ENCODE measurements at regions not wholly inside any gene's neighbourhood (a gene's known extent, or its start where the extent isn't known, plus 50 kb on each side); places are given as distances from the start of the nearest gene placed in this dataset.

GRCh38 chr4:180525523-180526077 is 1717.6 kb upstream of the TENM3 start:
- Histone ChIP-seq H2AFZ (ENCODE audit: low read length) (no peak overlapping the region), H3K9me3 (ENCODE audit: low read length) (no peaks in the 10 kb centered on the region), H3K4me1 (ENCODE audit: insufficient read depth, low read length) (no peaks in the 10 kb centered on the region), H3K9ac (ENCODE audit: insufficient read depth, low read depth, low read length) (no peak overlapping the region), H4K20me1 (ENCODE audit: insufficient read depth, low read length) (no peaks in the 10 kb centered on the region), H3K79me2 (ENCODE audit: insufficient read depth, low read length) (no peaks in the 10 kb centered on the region), H3K4me2 (ENCODE audit: low read depth, low read length) (no peak overlapping the region), H3K36me3 (replicated peaks in 1 of 2; ENCODE audit: control insufficient read depth in 1 of 2, insufficient read depth in 2 of 2, low read length in 2 of 2) (no peaks in the 10 kb centered on the region), H3K27me3 (ENCODE audit: control insufficient read depth in 1 of 2, insufficient read depth in 2 of 2, low read length in 2 of 2) (no peaks in the 10 kb centered on the region), H3K27ac (ENCODE audit: extremely low read length, insufficient read depth, low read length) (no peak overlapping the region), H3K4me3 (replicated peaks in 1 of 3; ENCODE audit: insufficient read depth in 1 of 3, low read depth in 2 of 3, low read length in 3 of 3) (no peak overlapping the region)
- POLR2A ChIA-PET, result no interaction called here
- 16% methylated on average over 4 of the region's 4 CpGs for WGBS (ENCODE audit: low lambda C conversion rate)
- FAIRE-seq (no peak), DNase-seq (ENCODE audit: low spot score) (no peak), ATAC-seq (no peak)
- BruUV-seq (replicated peaks), result no TSS peak
- in situ Hi-C loops (cut with HindIII; ENCODE audit: extremely low pct_ligation_motif_present, low pct_unique_long_range_greater_than_20kb), result no loop called here
- TF ChIP-seq ZNF781 (CRISPR knock-in tag; IDR thresholded peaks at IDR 0.05; ENCODE audit: borderline replicate concordance, not compliant biosample characterization), result no peak
- CTCF ChIA-PET (ENCODE audit: low intra/inter-chr PET ratio, low total read pairs), result no interaction called here
- intact Hi-C loops (cut with micrococcal nuclease; ENCODE audit: unreplicated experiment), result no loop called here

DNA sequence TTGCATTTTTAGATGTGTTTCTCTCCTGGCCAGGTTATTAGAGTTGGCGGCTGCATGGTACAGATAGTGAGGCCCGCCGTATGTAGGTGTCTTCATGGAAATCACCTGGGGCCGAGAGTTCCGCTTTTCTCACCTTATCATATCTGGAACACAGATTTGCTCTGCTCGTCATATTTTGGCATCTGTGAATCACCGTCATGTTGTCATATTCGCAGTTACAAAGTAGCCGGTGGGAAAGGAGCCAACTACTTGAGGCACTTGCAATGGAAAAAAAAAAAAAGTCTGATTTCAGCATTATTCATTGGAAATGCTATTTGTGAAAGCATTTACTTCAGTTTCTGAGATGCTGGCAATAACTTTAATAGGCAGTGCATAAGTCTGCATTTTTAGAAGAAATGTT is 1715.2 kb upstream of the TENM3 start:
- Histone ChIP-seq H3K27ac (ENCODE audit: extremely low read length, insufficient read depth, low read length) (no peak overlapping the region), H4K20me1 (ENCODE audit: insufficient read depth, low read length) (no peaks in the 10 kb centered on the region), H3K9ac (ENCODE audit: insufficient read depth, low read depth, low read length) (no peak overlapping the region), H3K36me3 (replicated peaks in 1 of 2; ENCODE audit: control insufficient read depth in 1 of 2, insufficient read depth in 2 of 2, low read length in 2 of 2) (no peaks in the 10 kb centered on the region), H3K4me1 (ENCODE audit: insufficient read depth, low read length) (no peaks in the 10 kb centered on the region), H3K27me3 (ENCODE audit: control insufficient read depth in 1 of 2, insufficient read depth in 2 of 2, low read length in 2 of 2) (no peaks in the 10 kb centered on the region), H3K9me3 (ENCODE audit: low read length) (no peaks in the 10 kb centered on the region), H3K4me3 (replicated peaks in 1 of 3; ENCODE audit: insufficient read depth in 1 of 3, low read depth in 2 of 3, low read length in 3 of 3) (no peak overlapping the region), H3K4me2 (ENCODE audit: low read depth, low read length) (no peak overlapping the region), H3K79me2 (ENCODE audit: insufficient read depth, low read length) (no peaks in the 10 kb centered on the region), H2AFZ (ENCODE audit: low read length) (no peak overlapping the region)
- 44% methylated on average over 9 of the region's 9 CpGs for WGBS (ENCODE audit: low lambda C conversion rate)
- POLR2A ChIA-PET, result no interaction called here
- CTCF ChIA-PET (ENCODE audit: low intra/inter-chr PET ratio, low total read pairs), result no interaction called here
- no peak for FAIRE-seq
- intact Hi-C loops (cut with micrococcal nuclease; ENCODE audit: unreplicated experiment), result no loop called here
- no peak for DNase-seq (ENCODE audit: low spot score)
- in situ Hi-C loops (cut with HindIII; ENCODE audit: extremely low pct_ligation_motif_present, low pct_unique_long_range_greater_than_20kb), result no loop called here
- no TSS peak for BruUV-seq (replicated peaks)
- ATAC-seq, result no peak
- TF ChIP-seq SMAD1 (CRISPR knock-in tag; IDR thresholded peaks at IDR 0.05; ENCODE audit: borderline replicate concordance, low read depth) (no peak), ZNF232 (CRISPR knock-in tag; IDR thresholded peaks at IDR 0.05; ENCODE audit: borderline replicate concordance) (no peak), ZNF792 (CRISPR knock-in tag; IDR thresholded peaks at IDR 0.05) (no peak), ZSCAN22 (CRISPR knock-in tag; IDR thresholded peaks at IDR 0.05) (no peak), FOXO1 (CRISPR knock-in tag; IDR thresholded peaks at IDR 0.05) (no peak), ZNF484 (CRISPR knock-in tag; IDR thresholded peaks at IDR 0.05; ENCODE audit: borderline replicate concordance, low read depth) (no peak), IRF1 (CRISPR knock-in tag; IDR thresholded peaks at IDR 0.05; ENCODE audit: low read depth) (no peak), ZNF275 (CRISPR knock-in tag; IDR thresholded peaks at IDR 0.05; ENCODE audit: borderline replicate concordance) (no peak), KLF12 (CRISPR knock-in tag; IDR thresholded peaks at IDR 0.05; ENCODE audit: borderline replicate concordance) (no peak)
- TF ChIP-seq, protein P1, sequence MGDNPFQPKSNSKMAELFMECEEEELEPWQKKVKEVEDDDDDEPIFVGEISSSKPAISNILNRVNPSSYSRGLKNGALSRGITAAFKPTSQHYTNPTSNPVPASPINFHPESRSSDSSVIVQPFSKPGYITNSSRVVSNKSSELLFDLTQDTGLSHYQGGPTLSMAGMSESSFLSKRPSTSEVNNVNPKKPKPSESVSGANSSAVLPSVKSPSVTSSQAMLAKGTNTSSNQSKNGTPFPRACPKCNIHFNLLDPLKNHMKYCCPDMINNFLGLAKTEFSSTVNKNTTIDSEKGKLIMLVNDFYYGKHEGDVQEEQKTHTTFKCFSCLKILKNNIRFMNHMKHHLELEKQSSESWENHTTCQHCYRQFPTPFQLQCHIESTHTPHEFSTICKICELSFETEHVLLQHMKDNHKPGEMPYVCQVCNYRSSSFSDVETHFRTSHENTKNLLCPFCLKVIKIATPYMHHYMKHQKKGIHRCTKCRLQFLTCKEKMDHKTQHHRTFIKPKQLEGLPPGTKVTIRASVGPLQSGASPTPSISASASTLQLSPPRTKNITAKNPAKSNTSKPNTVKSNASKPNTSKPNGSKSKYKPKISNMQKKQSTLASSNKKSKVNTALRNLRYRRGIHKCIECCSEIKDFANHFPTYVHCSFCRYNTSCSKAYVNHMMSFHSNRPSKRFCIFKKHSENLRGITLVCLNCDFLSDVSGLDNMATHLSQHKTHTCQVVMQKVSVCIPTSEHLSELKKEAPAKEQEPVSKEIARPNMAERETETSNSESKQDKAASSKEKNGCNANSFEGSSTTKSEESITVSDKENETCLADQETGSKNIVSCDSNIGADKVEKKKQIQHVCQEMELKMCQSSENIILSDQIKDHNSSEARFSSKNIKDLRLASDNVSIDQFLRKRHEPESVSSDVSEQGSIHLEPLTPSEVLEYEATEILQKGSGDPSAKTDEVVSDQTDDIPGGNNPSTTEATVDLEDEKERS (CRISPR knock-in tag; IDR thresholded peaks at IDR 0.05), result no peak

Measured in HepG2 (cell line).